HEK293 (cell line): ENCODE measurements at regions not wholly inside any gene's neighbourhood (a gene's known extent, or its start where the extent isn't known, plus 50 kb on each side); places are given as distances from the start of the nearest gene placed in this dataset.
A peak's percentile ranks its signal among the peaks of the same experiment; 100 is the strongest.
"Not testable (repeated sequence)": the region's sequence is repeated elsewhere in the genome, so short reads cannot be mapped to it uniquely, and the experiment has no call there.

Experiments
- CTCF ChIA-PET: fragments of 350-600 bp; formaldehyde crosslinking; extraction: SDS; loops from one replicate; lab custom pipeline; 2021; ENCODE audit warnings: antibody characterized with exemption; lab: Yijun Ruan, JAX
- POLR2A ChIA-PET: fragments of 300-600 bp; formaldehyde crosslinking; extraction: SDS; loops from one replicate; lab custom pipeline; 2020; ENCODE audit warnings: antibody characterized with exemption, inconsistent platforms; lab: Yijun Ruan, JAX
- H3K27ac ChIP-seq: fragments of 200-500 bp; sonication (Bioruptor generic); 2 replicates; pipeline ENCODE4 v1.5.1; 2014; ENCODE audit warnings: low read depth, low read length, control low read depth, inconsistent platforms; ENCODE audit errors: extremely low read depth
- H3K36me3 ChIP-seq, 2 experiments: fragments of 200-500 bp in 1 of 2; sonication (Bioruptor generic) in 1 of 2; 1 replicate in 1 of 2; 2 replicates in 1 of 2; pipeline ENCODE4 v1.5.1; 2014 to 2017; ENCODE audit warnings: inconsistent platforms in 2 of 2, low read length in 2 of 2; ENCODE audit not compliant: control insufficient read depth in 2 of 2, insufficient read depth in 1 of 2
- H3K4me1 ChIP-seq: fragments of 200-500 bp; sonication (Bioruptor generic); 2 replicates; pipeline ENCODE4 v1.5.1; 2014; ENCODE audit warnings: mild to moderate bottlenecking, low read length, inconsistent platforms; ENCODE audit not compliant: control insufficient read depth, insufficient read depth
- H3K4me3 ChIP-seq: 2 replicates; pipeline ENCODE4 v1.5.1; 2011; ENCODE audit warnings: low read depth, mild to moderate bottlenecking, control low read depth, low read length, moderate library complexity
- H3K9me3 ChIP-seq: fragments of 200-500 bp; sonication (Bioruptor generic); 2 replicates; pipeline ENCODE4 v1.5.1; 2014; ENCODE audit warnings: low read depth, low read length, inconsistent platforms; ENCODE audit not compliant: control insufficient read depth, insufficient read depth
- BCL6B ChIP-seq: fragments of 450-650 bp; formaldehyde crosslinking; IDR thresholded peaks from 2 replicates; pipeline ENCODE4 v1.5.1; 2017; ENCODE audit warnings: missing biosample characterization, missing genetic modification characterization
- HIC1 ChIP-seq: fragments of 450-650 bp; formaldehyde crosslinking; IDR thresholded peaks from 2 replicates; pipeline ENCODE4 v1.5.1; 2016; ENCODE audit warnings: missing biosample characterization, missing genetic modification characterization
- OSR2 ChIP-seq: fragments of 450-650 bp; formaldehyde crosslinking; IDR thresholded peaks from 2 replicates; pipeline ENCODE4 v1.5.1; 2016; ENCODE audit warnings: missing biosample characterization, missing genetic modification characterization
- PRDM1 ChIP-seq: fragments of 450-650 bp; formaldehyde crosslinking; IDR thresholded peaks from 2 replicates; pipeline ENCODE4; 2016; ENCODE audit warnings: missing biosample characterization, missing genetic modification characterization
- PRDM10 ChIP-seq: fragments of 450-650 bp; formaldehyde crosslinking; IDR thresholded peaks from 2 replicates; pipeline ENCODE4 v1.5.1; 2016; ENCODE audit warnings: missing biosample characterization, missing genetic modification characterization
- SP3 ChIP-seq: fragments of 450-650 bp; formaldehyde crosslinking; IDR thresholded peaks from 2 replicates; pipeline ENCODE4 v1.5.1; 2016; ENCODE audit warnings: missing biosample characterization, missing genetic modification characterization
- ZNF169 ChIP-seq: fragments of 450-650 bp; formaldehyde crosslinking; IDR thresholded peaks from 2 replicates; pipeline ENCODE4 v1.5.1; 2016; ENCODE audit warnings: missing biosample characterization, missing genetic modification characterization
- ZNF19 ChIP-seq: fragments of 450-650 bp; formaldehyde crosslinking; IDR thresholded peaks from 2 replicates; pipeline ENCODE4; 2016; ENCODE audit warnings: missing biosample characterization, missing genetic modification characterization, low read depth
- ZNF211 ChIP-seq: fragments of 450-650 bp; formaldehyde crosslinking; IDR thresholded peaks from 2 replicates; pipeline ENCODE4 v1.5.1; 2016; ENCODE audit warnings: low read depth, missing biosample characterization, missing genetic modification characterization
- ZNF239 ChIP-seq: fragments of 450-650 bp; formaldehyde crosslinking; IDR thresholded peaks from 2 replicates; pipeline ENCODE4 v1.5.1; 2016; ENCODE audit warnings: missing biosample characterization, missing genetic modification characterization
- ZNF362 ChIP-seq: fragments of 450-650 bp; formaldehyde crosslinking; IDR thresholded peaks from 2 replicates; pipeline ENCODE4 v1.5.1; 2016; ENCODE audit warnings: missing biosample characterization, missing genetic modification characterization
- ZNF391 ChIP-seq: fragments of 450-650 bp; formaldehyde crosslinking; IDR thresholded peaks from 2 replicates; pipeline ENCODE4 v1.5.1; 2016; ENCODE audit warnings: low read depth, missing biosample characterization, missing genetic modification characterization, borderline replicate concordance
- ZNF433 ChIP-seq: fragments of 450-650 bp; formaldehyde crosslinking; IDR thresholded peaks from 2 replicates; pipeline ENCODE4 v1.5.1; 2016; ENCODE audit warnings: missing biosample characterization, missing genetic modification characterization, low read depth
- ZNF521 ChIP-seq: fragments of 450-650 bp; formaldehyde crosslinking; IDR thresholded peaks from 2 replicates; pipeline ENCODE4 v1.5.1; 2017; ENCODE audit warnings: missing biosample characterization, mild to moderate bottlenecking, missing genetic modification characterization
- ZNF561 ChIP-seq: fragments of 450-650 bp; IDR thresholded peaks from 2 replicates; pipeline ENCODE4 v1.5.1; 2018; ENCODE audit warnings: missing biosample characterization, missing genetic modification characterization, borderline replicate concordance
- ZNF580 ChIP-seq: fragments of 450-650 bp; formaldehyde crosslinking; IDR thresholded peaks from 2 replicates; pipeline ENCODE4 v1.5.1; 2016; ENCODE audit warnings: missing biosample characterization, missing genetic modification characterization
- ZNF677 ChIP-seq: fragments of 450-650 bp; IDR thresholded peaks from 2 replicates; pipeline ENCODE4 v1.5.0; 2018; ENCODE audit warnings: missing biosample characterization, mild to moderate bottlenecking, missing genetic modification characterization, moderate library complexity
- ZNF76 ChIP-seq: fragments of 450-650 bp; formaldehyde crosslinking; IDR thresholded peaks from 2 replicates; pipeline ENCODE4; 2016; ENCODE audit warnings: low read depth, missing biosample characterization, missing genetic modification characterization, borderline replicate concordance
- ZNF791 ChIP-seq: fragments of 450-650 bp; formaldehyde crosslinking; IDR thresholded peaks from 2 replicates; pipeline ENCODE4 v1.5.1; 2016; ENCODE audit warnings: missing biosample characterization, missing genetic modification characterization
- ZSCAN4 ChIP-seq: fragments of 450-650 bp; formaldehyde crosslinking; IDR thresholded peaks from 2 replicates; pipeline ENCODE4 v1.5.1; 2017; ENCODE audit warnings: missing biosample characterization, missing genetic modification characterization

- POLR2A ChIA-PET = interaction anchor here (1.6 kb wide), 1 partner anchor 52 kb away, joined by 3 read pairs; no protein-coding TSS in a partner anchor
- CTCF ChIA-PET = interaction anchor here (0.5 to 0.6 kb wide), 2 partner anchors 39 to 719 kb away, joined by 3 read pairs; no protein-coding TSS in a partner anchor
- H3K4me3 ChIP-seq = no peak overlapping the region
Observed at GRCh38 chr5:57002959-57003485, 51.1 kb upstream of the MIER3 start.

GRCh38 chr5:57003566-57003965 is 51.6 kb upstream of the MIER3 start:
- H3K27ac ChIP-seq, H3K4me3 ChIP-seq, H3K36me3 ChIP-seq, H3K9me3 ChIP-seq, H3K4me1 ChIP-seq: not testable (repeated sequence)
- ChIA-PET CTCF (interaction anchor here (0.5 kb wide), 1 partner anchor 720 kb away, joined by 3 read pairs; no protein-coding TSS in a partner anchor), POLR2A (interaction anchor here (1.6 kb wide), 1 partner anchor 53 kb away, joined by 3 read pairs; no protein-coding TSS in a partner anchor)

More at GRCh38 chr5:57002959-57003485, 51.1 kb upstream of the MIER3 start:
- H3K36me3 ChIP-seq = no peaks in the 10 kb centered on the region
- H3K9me3 ChIP-seq = no peaks in the 10 kb centered on the region
- TF ChIP-seq ZNF211 = no peak
- TF ChIP-seq HIC1 (tag by site-specific recombination) = no peak
- TF ChIP-seq OSR2 (tag by site-specific recombination) = no peak
- TF ChIP-seq ZNF362 (tag by site-specific recombination) = 0 out of 2 replicates have a peak, but pooled peaks have one; percentile 46
- TF ChIP-seq, all 188 proteins: peak for 1
- Histone ChIP-seq H3K4me1 (peaks cover 5% of the 10 kb centered on the region), H3K27ac (no peak overlapping the region)

GRCh38 chr5:57004800-57005199 is 52.9 kb upstream of the MIER3 start:
- Histone ChIP-seq H3K9me3 (no peaks in the 10 kb centered on the region), H3K4me1 (peaks cover 5% of the 10 kb centered on the region), H3K4me3 (no peak overlapping the region), H3K36me3 (no peaks in the 10 kb centered on the region), H3K27ac (no peak overlapping the region)
- CTCF ChIA-PET = interaction anchor here (0.6 to 0.7 kb wide), 2 partner anchors 324 to 1695 kb away, joined by 3 to 4 read pairs; no protein-coding TSS in a partner anchor
- POLR2A ChIA-PET = interaction anchor here (1.6 kb wide), 1 partner anchor 54 kb away, joined by 3 read pairs; no protein-coding TSS in a partner anchor
- TF ChIP-seq ZNF169 (tag by site-specific recombination) (no peak), SP3 (tag by site-specific recombination) (peak; percentile 26; the same call in 1 of the 2 replicates), ZNF791 (tag by site-specific recombination) (no peak), ZNF677 (no peak), ZNF391 (no peak), ZNF521 (tag by site-specific recombination) (no peak), ZNF561 (tag by site-specific recombination) (no peak), ZNF19 (no peak), BCL6B (tag by site-specific recombination) (peak; percentile 86), ZNF433 (tag by site-specific recombination) (no peak), PRDM10 (no peak), ZNF239 (tag by site-specific recombination) (no peak), PRDM1 (tag by site-specific recombination) (peak; percentile 85), ZSCAN4 (tag by site-specific recombination) (no peak), ZNF76 (tag by site-specific recombination) (no peak), ZNF580 (no peak)
